ENCODE measurements at regions not wholly inside any gene's neighbourhood (a gene's known extent, or its start where the extent isn't known, plus 50 kb on each side); places are given as distances from the start of the nearest gene placed in this dataset.

- peak; percentile 25 for DNase-seq
Measured at GRCh38 chr7:131238347-131238931, 89.2 kb upstream of the MKLN1 start.

- DNase-seq = no peak
Measured at GRCh38 chr7:131241386-131241785, 86.3 kb upstream of the MKLN1 start.

- no peak for DNase-seq
Measured at GRCh38 chr7:131242123-131242650, 85.5 kb upstream of the MKLN1 start.

GRCh38 chr7:131244259-131244852 is 83.3 kb upstream of the MKLN1 start:
- DNase-seq = no peak

- DNase-seq = no peak
Measured at GRCh38 chr7:131249003-131249402, 78.7 kb upstream of the MKLN1 start.

DNA sequence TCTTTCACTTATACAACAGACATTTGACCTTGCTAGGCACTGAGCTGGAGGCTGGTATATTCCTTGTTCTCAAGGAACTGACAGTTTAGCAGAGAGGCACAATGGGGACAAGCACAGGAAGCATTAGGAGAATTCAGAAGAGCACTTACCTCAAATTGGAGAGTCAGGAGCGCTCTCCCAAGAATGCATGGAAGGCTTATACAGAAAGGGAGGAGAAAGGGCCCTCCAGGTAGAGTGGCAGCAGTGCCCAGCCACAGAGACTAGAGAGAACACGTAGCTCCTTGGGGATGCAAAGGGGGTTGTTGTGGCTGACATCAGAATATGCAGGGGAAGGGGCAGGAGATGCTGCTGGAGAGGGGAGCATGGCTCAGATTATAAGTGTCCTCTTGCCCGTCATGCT is 78.2 kb upstream of the MKLN1 start:
- no peak for DNase-seq

DNA sequence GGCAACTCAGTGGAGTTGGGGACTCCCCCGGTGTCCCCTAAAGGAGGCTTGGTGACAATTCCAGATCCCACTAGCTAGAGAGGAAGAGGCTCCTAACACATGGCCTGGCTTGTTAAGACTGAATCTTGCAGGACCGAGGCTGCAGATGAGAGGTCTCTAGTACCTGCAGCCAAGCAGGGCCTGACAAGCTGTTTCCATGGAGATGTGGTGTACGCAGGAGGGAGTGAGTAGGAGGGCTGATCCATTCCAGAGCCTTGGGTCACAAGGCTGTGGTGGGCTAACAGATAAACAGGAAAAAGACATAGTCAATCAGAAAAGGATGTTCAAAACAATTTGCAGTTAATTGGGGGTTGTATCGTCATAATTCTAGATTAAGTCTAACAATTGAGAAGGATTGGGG is 77.3 kb upstream of the MKLN1 start:
- no peak for DNase-seq

GRCh38 chr7:131251371-131251770 is 76.3 kb upstream of the MKLN1 start:
- DNase-seq = no peak

DNA sequence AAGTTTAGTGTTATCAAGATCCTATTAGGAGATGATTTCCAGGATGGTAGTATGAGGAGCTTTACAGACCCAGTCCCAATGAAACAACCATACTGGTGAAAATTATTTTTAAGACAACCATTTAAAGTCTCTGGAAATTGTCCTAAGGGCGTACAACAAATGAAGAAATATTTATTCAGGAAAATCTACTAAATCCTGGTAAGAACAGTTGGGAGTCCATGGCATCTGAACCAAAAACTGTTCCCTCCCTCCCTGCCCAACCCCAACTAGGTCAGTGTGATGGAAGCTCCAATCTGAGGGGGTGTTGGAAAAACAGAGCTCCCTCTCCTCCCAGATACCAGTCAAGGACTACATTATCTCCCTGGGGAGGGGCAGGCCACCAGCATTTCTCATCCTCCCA is 74.7 kb upstream of the MKLN1 start:
- DNase-seq = no peak

DNA sequence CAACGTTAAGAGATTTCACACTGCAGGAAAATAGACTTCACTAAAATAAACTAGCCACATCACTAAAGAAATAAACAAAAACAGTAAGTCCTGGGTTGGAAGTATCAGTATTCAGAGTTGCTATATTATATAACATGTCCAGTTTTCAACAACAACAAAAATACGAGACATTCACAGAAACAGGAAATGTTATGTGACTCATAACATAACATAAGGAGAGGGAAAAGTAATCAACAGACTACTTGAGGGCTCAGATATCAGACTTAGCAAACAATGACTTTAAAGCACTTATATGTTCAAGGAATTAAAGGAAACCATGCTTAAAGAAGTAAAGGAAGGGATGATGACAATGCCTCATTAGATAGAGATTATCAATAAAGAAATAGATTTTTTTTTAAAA is 73.5 kb upstream of the MKLN1 start:
- no peak for DNase-seq

- DNase-seq = no peak
Measured at GRCh38 chr7:131255242-131255641, 72.4 kb upstream of the MKLN1 start.

- DNase-seq = no peak
Measured at GRCh38 chr7:131261476-131261994, 66.1 kb upstream of the MKLN1 start.

- DNase-seq = no peak
Measured at GRCh38 chr7:131265227-131265626, 62.4 kb upstream of the MKLN1 start.

- no peak for DNase-seq
Measured at GRCh38 chr7:131267631-131268030, 60.0 kb upstream of the MKLN1 start.

DNA sequence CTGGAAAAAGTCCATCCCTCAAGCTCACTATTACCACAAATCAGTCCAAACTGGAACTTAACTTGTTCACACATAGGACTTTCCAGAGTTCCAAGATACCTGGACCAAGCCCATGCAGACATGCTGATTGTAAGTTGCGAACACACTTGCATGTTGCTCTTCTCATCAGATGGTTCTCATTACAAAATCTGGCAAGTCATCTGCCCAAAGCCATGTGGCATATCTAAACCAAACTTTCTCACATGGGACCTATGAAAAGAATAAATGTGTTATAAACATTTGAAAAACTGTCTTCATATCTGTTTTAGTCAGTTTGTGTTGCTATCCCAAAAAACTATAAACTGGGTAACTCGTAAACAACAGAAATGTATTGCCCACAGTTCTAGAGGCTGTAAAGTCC is 58.8 kb upstream of the MKLN1 start:
- no peak for DNase-seq

DNA sequence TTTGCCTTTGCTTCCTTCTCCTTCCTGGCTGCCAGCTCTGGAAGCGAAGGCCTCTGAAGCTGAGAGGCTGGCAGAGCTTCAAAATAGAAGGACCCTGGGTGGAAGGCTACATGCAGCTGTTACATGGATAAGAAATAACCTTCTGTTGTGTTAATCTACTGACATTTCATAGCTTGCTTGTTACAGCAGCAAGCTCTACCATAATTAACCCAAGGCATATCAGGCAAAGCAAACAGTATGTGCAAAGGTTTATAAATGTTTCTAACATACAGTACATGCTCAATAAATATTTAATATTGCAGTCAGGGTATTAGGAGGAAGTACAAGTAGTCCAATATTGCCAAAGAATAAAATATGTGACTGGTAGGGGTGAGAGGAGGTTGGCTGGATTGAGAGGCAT is 55.6 kb upstream of the MKLN1 start:
- no peak for DNase-seq

DNA sequence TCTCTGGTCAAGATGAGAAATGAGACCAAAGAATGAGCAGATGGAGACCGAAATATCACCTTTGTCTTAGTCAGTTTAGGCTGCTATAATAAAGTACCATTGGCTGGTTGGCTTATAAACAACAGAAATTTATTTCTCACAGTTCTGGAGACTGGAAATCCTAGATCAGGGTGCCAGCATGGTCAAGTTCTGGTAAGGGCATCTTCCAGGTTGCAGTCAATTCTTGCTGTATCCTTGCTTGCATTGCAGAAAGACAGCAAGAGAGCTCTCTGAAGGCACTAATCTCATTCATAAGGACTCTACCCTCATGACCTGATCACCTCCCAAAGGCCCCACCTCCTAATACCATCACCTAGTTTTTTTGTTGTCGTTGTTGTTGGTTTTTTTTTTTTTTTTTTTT is 52.7 kb upstream of the MKLN1 start:
- DNase-seq = no peak

DNA sequence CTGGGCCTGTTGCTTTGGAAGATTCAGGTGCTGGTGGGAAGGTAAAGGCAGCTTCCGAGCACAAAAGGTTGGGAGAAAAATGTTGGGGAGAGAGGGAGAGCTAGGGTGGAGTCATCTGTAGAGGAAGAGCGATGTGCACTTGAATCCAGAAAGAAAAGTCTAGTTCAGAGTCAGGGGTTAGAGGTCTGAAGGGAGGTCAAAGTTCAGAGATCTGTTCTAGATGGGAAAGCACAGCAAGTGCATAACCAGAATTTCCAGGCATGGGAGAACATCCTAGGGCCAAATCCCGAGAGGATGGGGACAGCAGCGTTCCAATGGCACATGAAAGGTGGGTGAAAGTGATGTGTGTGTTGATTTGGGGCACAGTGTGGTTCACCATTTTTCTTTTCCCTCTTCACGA is 51.5 kb upstream of the MKLN1 start:
- no peak for DNase-seq

DNA sequence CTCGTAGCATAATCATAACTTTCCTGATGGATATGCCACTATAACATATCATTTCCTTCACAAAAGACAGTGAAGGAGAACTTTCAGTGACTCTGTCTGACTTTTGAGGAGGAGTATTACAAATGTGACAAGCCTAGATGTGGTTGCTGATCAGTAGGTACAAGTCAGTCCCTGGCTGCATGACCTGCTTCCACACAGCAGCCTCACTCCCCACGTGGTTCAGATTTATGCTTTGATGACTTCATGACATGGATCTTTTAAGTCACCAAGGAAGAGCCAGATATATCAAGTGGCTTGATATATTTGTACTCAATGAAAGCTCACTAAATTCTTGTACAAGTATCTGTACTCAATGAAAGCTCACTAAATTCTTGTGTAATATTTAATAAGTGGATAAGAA is 50.9 kb upstream of the MKLN1 start:
- no peak for DNase-seq
